Osteocyte (in vitro differentiated cells): ENCODE measurements at regions not wholly inside any gene's neighbourhood (a gene's known extent, or its start where the extent isn't known, plus 50 kb on each side); places are given as distances from the start of the nearest gene placed in this dataset.

ENCODE experiments used
- DNase-seq: peaks from one replicate; pipeline ENCODE4 v3.0.0; 2021; ENCODE audit warnings: mixed read lengths; ENCODE audit not compliant: unreplicated experiment; ENCODE audit errors: extremely low spot score
- H3K27ac Mint-ChIP-seq: one replicate; pipeline ENCODE4 v1.8.0; 2021; ENCODE audit warnings: mild to moderate bottlenecking, mixed read lengths; ENCODE audit not compliant: unreplicated experiment
- H3K27me3 Mint-ChIP-seq: one replicate; pipeline ENCODE4 v1.8.0; 2021; ENCODE audit warnings: mixed read lengths; ENCODE audit not compliant: unreplicated experiment
- H3K36me3 Mint-ChIP-seq: one replicate; pipeline ENCODE4 v1.8.0; 2021; ENCODE audit warnings: mixed read lengths; ENCODE audit not compliant: unreplicated experiment
- H3K4me1 Mint-ChIP-seq: one replicate; pipeline ENCODE4 v1.8.0; 2021; ENCODE audit warnings: mixed read lengths; ENCODE audit not compliant: unreplicated experiment
- H3K4me3 Mint-ChIP-seq: one replicate; pipeline ENCODE4 v1.8.0; 2021; ENCODE audit warnings: mild to moderate bottlenecking, moderate library complexity, mixed read lengths; ENCODE audit not compliant: unreplicated experiment
- H3K9me3 Mint-ChIP-seq: one replicate; pipeline ENCODE4 v1.8.0; 2021; ENCODE audit warnings: mixed read lengths; ENCODE audit not compliant: unreplicated experiment
- TF ChIP-seq, protein P1 (sequence below): fragments of 200-600 bp; sonication (generic); IDR thresholded peaks from 2 replicates; pipeline ENCODE4 v1.5.0; 2021; ENCODE audit warnings: antibody characterized with exemption, mild to moderate bottlenecking, moderate library complexity

DNA sequence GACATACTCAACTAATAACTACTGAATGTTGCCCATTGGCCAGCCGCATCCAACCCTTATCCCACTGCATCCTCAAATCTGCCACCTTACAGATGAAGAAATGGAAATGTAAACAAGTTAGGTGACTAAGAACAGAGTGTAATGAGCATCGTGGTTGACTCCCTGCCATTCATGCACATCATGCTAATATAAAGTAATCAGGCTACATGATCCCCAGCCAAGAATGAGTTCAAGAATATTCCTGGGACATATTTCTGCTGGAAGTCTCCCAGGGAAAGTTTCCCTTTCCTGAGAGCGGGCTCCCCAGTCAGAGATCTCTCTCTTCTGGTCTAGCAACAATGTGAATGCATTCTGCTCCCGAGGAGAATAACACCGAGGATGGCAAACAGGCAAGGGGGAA is 55.9 kb upstream of the SERP2 start:
- Mint-ChIP-seq H3K4me3 (no peak overlapping the region), H3K27me3 (no peaks in the 10 kb centered on the region), H3K9me3 (peaks cover 3% of the 10 kb centered on the region), H3K27ac (no peak overlapping the region), H3K4me1 (peaks cover 35% of the 10 kb centered on the region), H3K36me3 (no peaks in the 10 kb centered on the region)
- TF ChIP-seq, protein P1, sequence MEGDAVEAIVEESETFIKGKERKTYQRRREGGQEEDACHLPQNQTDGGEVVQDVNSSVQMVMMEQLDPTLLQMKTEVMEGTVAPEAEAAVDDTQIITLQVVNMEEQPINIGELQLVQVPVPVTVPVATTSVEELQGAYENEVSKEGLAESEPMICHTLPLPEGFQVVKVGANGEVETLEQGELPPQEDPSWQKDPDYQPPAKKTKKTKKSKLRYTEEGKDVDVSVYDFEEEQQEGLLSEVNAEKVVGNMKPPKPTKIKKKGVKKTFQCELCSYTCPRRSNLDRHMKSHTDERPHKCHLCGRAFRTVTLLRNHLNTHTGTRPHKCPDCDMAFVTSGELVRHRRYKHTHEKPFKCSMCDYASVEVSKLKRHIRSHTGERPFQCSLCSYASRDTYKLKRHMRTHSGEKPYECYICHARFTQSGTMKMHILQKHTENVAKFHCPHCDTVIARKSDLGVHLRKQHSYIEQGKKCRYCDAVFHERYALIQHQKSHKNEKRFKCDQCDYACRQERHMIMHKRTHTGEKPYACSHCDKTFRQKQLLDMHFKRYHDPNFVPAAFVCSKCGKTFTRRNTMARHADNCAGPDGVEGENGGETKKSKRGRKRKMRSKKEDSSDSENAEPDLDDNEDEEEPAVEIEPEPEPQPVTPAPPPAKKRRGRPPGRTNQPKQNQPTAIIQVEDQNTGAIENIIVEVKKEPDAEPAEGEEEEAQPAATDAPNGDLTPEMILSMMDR = no peak
- no peak for DNase-seq

DNA sequence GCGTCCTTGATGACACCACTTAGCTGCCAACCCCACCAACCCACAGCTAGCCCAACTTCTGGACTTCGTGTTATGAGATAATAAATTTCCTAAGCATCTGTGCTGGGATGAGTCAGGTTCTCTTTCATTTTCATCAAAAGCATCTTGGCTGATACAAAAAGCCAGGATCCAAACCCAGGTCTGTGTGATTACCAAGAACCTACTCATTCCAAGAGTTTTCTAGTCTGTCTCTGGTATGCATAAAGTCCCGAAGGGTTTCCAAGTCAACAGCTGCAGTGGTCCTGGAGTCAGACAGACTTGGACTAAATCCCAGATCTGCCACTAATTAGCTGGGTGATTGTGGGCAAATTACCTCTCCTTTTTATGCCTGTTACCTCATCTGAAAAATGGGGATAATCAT is 55.5 kb upstream of the SERP2 start:
- TF ChIP-seq, protein P1 = no peak
- peak; percentile 6 for DNase-seq
- H3K27ac Mint-ChIP-seq = no peak overlapping the region
- H3K4me1 Mint-ChIP-seq = peaks cover 31% of the 10 kb centered on the region
- no peak overlapping the region for H3K4me3 Mint-ChIP-seq
- peaks cover 3% of the 10 kb centered on the region for H3K9me3 Mint-ChIP-seq
- no peaks in the 10 kb centered on the region for H3K36me3 Mint-ChIP-seq
- no peaks in the 10 kb centered on the region for H3K27me3 Mint-ChIP-seq

DNA sequence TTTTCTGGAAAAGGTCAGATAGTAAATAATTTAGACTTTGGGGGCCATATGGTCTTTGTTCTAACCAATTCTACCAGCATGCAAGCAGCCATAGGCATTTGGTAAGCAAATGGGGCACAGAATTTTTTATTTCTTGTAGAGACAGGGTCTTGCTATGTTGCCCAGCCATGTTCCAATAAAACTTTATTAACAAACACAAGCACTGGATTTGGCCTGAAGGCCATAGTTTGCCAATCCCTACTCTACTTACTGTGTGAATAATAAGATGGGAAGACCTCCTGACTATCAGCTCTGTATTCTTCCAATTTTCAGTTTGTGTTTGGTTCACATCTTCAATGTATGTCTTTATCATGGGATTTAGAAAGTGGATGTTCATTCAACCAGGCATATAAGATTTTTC is 53.0 kb upstream of the SERP2 start:
- Mint-ChIP-seq H3K36me3 (no peaks in the 10 kb centered on the region), H3K27me3 (no peaks in the 10 kb centered on the region), H3K27ac (no peak overlapping the region), H3K4me1 (peaks cover 20% of the 10 kb centered on the region), H3K9me3 (peaks cover 3% of the 10 kb centered on the region), H3K4me3 (no peak overlapping the region)
- no peak for DNase-seq
- TF ChIP-seq, protein P1 = no peak

DNA sequence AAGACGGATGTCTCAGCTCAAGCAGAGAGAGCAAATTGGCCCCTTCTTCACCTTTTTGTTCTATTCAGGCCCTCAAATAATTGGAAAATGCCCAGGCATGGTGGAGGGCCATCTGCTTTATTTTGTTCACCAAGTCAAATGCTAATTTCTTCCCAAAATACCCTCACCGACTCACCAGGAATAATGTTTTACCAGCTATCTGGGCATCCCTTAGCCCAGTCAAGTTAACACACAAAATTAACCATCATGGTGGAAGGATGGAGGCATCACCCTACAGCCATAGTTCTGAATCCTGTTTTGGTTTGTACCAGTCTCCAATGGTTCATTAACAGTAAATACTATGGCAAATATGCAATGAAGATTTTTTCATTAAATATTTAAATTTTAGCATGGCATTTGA is 51.7 kb upstream of the SERP2 start:
- peaks cover 20% of the 10 kb centered on the region for H3K4me1 Mint-ChIP-seq

DNA sequence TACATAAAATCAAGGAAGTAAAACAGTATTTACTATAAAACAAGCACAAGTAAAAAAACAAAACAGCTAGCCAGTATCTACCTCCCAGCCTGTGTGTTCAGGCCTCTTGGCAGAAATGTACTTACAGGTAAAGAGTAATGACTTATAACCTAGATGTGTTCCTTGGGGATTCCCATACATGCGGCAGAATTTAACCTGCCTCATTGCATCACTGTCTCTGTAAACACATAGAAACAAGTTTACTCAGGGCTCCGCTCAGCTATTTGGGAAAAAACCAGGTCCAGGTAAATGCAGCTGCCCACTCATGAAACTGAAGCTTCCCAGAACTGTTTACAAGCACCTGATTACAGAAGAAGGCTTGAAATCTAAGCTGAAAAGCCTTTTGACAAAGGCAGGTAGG is 50.7 kb upstream of the SERP2 start:
- DNase-seq = no peak
- peaks cover 3% of the 10 kb centered on the region for H3K9me3 Mint-ChIP-seq
- H3K27ac Mint-ChIP-seq = no peak overlapping the region
- no peak overlapping the region for H3K4me3 Mint-ChIP-seq
- TF ChIP-seq, protein P1 = no peak
- no peaks in the 10 kb centered on the region for H3K27me3 Mint-ChIP-seq
- H3K4me1 Mint-ChIP-seq = peaks cover 14% of the 10 kb centered on the region
- H3K36me3 Mint-ChIP-seq = no peaks in the 10 kb centered on the region

More for the DNA sequence above, 51.7 kb upstream of the SERP2 start:
- DNase-seq = no peak
- Mint-ChIP-seq H3K9me3 (peaks cover 3% of the 10 kb centered on the region), H3K27me3 (no peaks in the 10 kb centered on the region), H3K27ac (no peak overlapping the region), H3K4me3 (no peak overlapping the region), H3K36me3 (no peaks in the 10 kb centered on the region)
- TF ChIP-seq, protein P1 = no peak
